Fibroblast of lung (primary cell): ENCODE measurements at regions not wholly inside any gene's neighbourhood (a gene's known extent, or its start where the extent isn't known, plus 50 kb on each side); places are given as distances from the start of the nearest gene placed in this dataset.
"Not testable (repeated sequence)": the region's sequence is repeated elsewhere in the genome, so short reads cannot be mapped to it uniquely, and the experiment has no call there.

Experiments used
- EZH2 ChIP-seq: IDR thresholded peaks from 2 replicates; pipeline ENCODE4 v1.5.1; 2012; ENCODE audit warnings: low read length, control low read depth, mild to moderate bottlenecking; ENCODE audit errors: missing control alignments
- TF ChIP-seq, protein P1 (sequence below), 2 donors: IDR thresholded peaks in 1 of 2; conservative IDR thresholded peaks in 1 of 2; 1 replicate in 1 of 2; 2 replicates in 1 of 2; pipeline ENCODE4 v1.5.1; 2011 to 2012; ENCODE audit warnings: low read length in 2 of 2, control low read depth in 1 of 2, inconsistent platforms in 1 of 2, low read depth in 1 of 2, mild to moderate bottlenecking in 1 of 2

DNA sequence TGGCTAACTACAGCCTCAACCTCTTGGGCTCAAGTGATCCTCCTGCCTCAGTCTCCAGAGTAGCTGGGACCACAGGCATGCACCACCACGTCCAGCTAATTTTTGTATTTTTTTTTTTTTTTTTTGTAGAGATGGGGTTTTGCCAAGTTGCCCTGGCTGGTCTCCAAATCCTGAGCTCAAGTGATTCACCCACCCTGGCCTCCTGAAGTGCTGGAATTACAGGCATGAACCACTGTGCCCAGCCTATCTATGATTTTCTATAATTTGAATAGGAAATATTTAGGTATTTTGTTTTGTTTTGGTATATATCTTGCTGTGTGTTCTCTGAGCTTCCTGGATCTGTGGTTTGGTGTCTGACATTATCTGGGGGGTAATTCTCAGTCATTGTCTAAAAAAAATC lies 146.3 kb upstream of the OR4E1 start:
- TF ChIP-seq, protein P1, sequence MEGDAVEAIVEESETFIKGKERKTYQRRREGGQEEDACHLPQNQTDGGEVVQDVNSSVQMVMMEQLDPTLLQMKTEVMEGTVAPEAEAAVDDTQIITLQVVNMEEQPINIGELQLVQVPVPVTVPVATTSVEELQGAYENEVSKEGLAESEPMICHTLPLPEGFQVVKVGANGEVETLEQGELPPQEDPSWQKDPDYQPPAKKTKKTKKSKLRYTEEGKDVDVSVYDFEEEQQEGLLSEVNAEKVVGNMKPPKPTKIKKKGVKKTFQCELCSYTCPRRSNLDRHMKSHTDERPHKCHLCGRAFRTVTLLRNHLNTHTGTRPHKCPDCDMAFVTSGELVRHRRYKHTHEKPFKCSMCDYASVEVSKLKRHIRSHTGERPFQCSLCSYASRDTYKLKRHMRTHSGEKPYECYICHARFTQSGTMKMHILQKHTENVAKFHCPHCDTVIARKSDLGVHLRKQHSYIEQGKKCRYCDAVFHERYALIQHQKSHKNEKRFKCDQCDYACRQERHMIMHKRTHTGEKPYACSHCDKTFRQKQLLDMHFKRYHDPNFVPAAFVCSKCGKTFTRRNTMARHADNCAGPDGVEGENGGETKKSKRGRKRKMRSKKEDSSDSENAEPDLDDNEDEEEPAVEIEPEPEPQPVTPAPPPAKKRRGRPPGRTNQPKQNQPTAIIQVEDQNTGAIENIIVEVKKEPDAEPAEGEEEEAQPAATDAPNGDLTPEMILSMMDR (conservative IDR thresholded peaks at IDR 0.05 in 1 of 2, IDR thresholded peaks at IDR 0.05 in 1 of 2; ENCODE audit: low read depth in 1 of 2, low read length in 2 of 2), result not testable (repeated sequence)
- TF ChIP-seq EZH2, result not testable (repeated sequence)
